NCI-H2227 treated with DMSO at 0.1 percent for 48 hours (cell line): ENCODE measurements at regions not wholly inside any gene's neighbourhood (a gene's known extent, or its start where the extent isn't known, plus 50 kb on each side); places are given as distances from the start of the nearest gene placed in this dataset.

Experiments used
- DNase-seq: peaks from one replicate; lab custom pipeline; 2025; lab: John Stamatoyannopoulos, UW

DNA sequence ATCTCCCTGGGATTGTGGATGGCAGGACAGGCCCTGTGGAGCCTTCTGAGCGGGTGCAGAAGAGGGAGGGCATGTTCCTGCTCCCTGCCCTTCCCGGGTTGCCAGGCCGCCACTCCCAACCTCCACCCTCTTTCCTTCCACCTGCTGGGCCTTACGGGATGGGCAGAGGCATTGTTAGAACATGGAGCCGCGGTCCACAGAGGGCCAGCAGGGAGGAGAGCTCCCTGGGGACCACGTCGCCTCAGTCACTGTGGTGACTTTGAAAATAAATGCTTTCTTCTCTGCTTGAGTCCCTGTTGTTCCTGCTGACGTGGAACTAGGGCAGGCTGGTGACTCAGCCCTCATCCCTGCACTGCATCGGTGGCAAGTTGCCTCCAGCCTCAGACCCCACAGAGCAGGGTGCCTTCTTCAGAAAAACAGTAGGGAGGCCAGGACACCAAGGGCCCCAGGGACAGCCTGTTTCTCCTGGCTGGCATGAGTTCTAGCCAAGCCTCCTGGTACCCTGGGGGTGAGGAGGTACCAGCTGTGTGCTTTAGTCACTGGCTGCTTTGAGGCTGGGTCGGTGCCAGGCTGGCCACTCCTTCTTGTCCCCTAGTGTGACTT is 224.9 kb downstream of the SEC14L1 start:
- DNase-seq = no peak

DNA sequence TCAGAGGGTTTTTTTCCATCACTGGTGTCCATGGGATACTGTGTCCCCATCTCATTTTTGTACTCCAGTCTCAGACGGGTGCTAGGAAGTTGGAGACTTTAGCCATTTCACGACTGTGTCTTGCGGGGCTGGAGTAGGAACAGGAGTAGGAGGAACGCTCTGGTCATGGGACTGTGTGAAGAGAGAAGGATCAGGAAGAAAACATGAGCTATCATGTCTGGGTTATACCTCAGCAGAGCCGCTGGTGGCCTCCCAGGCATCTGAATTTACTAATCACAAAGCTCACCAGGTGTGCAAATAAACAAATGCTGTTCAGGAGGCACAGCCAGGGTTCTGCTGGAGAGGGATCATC is 225.4 kb downstream of the SEC14L1 start:
- no peak for DNase-seq

DNA sequence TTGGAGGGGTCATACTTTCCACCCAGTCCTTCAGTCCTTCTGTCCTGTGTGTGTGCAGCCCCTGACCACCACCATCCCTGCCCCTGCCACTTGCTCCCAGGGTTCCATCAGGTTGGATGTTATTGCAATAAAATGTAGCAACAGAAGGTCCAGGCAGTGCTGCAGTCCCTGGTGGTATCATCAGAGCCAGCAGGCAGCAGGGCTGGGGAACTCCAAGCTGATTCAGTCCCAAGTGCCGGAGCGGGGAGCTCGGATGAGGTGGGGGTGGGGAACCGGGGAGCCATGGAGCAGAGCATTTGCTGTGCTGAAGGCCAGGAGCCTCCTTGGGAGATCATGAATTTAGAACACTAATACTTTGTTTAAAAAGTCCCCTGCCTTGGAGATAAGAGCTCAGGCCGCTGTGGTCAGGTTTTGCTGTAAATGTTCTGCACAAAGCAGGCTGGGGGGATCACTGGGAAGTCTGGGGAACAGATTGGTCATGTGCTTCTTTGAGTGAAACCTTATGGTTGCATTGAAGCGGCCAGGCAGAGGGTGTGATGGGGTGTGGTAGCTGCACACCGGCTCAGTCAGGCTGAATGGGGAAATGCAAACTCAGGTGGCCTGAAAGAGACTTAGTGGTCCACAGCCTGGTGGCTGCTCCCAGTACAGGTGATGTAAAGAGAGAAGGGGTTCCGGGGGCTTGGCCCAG is 225.9 kb downstream of the SEC14L1 start:
- DNase-seq = no peak

DNA sequence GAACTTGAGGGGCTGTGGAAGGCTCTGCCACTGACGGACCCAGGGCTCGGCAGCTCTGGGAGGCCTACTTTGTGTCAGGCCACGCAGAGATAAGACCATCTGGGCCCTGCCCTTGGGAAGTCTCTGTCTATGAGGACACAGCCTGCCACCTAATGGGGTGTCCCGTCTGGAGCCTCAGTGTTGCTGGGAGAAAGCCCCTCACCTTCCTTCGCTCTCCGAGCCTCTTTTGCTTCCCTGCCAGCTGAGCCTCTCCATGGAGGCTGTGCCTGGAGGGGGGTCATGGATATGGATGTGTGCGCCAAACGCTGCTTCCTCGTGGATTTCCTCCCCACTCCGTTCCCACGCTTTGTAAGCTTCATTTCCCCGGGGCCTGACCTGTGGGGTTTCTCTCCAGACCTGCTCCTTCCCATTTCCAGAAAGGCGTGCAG is 228.8 kb downstream of the SEC14L1 start:
- no peak for DNase-seq

DNA sequence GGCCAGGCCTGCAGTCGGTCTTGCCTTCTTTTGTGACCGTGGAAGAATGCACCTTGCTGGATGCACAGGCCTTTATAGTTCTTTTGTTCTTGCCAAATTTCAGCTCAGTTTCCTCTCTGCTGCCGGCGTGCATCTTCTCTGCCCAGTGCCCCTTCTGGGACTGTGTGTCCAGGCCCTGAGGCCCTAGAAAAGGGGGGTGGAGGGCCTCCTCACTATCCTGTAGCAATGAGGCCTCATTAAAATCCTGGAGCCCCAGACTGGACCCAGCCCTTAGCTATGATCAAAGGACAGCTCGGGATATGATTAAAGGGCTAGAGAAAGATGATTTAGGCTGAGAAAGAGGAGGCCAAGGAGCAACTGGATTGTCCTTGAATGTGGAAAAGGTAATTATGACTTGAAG is 229.8 kb downstream of the SEC14L1 start:
- no peak for DNase-seq

DNA sequence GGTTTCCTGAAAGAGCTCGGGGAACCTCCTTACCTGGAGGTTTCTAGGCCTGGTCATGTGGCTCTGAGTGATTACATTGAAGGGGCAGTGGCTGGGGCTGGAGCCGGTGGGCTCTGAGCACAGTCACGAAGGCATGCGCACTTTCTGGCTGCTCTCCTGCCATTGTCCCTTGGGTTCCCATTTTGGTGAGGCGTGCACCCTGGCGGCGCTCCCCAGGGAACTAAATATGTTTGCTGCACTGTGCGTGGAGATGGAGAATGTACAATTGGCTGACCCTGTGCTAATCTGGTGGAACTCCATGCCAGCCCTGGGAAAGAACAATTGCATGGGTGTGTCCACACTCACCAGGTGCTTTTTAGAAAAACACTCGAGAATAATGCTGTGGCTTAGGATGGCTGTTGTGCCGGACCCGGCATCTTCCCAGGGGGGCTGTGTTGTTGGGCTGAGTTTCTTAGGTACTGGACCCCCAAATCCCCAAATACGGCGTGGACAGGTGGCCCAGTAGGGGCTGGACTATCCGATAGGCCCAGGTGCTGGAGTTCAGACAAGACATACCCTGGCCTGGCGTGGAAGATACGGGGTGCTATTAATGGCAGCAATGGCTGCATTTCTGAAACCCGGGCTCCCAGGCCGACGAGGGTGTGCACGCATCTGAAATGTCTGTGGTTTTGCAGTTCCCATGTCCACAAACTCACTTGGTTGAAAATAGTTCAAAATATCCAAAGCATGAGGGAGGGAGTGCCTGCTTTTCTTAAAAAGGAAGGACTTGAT is 230.5 kb downstream of the SEC14L1 start:
- no peak for DNase-seq

DNA sequence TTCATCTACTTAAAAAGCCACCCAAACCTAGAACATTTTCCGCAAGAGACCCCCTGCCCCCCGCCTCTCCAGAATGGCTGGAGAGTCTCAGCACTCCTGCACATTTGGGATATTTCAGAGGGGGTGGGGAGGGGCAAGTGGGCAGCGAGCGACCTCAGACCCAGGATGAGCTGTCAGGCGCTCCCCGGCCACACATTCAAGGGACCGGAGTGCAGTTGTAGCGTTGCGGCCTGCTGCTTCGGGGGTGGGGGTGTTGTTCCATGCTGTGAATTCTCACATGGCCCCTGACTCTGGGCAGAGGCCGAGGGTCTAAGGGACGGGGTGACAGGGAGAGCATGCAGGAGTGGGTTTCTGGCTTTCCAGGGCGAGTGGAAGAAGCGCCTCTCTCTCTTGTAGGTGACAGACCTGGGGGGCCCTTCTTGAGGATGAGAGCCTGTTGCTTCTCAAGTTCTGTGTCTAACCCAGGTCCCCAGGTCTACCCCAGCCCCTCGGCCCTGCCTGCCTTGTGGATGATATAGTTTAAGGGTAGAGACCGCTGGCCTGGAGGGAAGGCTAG is 231.2 kb downstream of the SEC14L1 start:
- no peak for DNase-seq

DNA sequence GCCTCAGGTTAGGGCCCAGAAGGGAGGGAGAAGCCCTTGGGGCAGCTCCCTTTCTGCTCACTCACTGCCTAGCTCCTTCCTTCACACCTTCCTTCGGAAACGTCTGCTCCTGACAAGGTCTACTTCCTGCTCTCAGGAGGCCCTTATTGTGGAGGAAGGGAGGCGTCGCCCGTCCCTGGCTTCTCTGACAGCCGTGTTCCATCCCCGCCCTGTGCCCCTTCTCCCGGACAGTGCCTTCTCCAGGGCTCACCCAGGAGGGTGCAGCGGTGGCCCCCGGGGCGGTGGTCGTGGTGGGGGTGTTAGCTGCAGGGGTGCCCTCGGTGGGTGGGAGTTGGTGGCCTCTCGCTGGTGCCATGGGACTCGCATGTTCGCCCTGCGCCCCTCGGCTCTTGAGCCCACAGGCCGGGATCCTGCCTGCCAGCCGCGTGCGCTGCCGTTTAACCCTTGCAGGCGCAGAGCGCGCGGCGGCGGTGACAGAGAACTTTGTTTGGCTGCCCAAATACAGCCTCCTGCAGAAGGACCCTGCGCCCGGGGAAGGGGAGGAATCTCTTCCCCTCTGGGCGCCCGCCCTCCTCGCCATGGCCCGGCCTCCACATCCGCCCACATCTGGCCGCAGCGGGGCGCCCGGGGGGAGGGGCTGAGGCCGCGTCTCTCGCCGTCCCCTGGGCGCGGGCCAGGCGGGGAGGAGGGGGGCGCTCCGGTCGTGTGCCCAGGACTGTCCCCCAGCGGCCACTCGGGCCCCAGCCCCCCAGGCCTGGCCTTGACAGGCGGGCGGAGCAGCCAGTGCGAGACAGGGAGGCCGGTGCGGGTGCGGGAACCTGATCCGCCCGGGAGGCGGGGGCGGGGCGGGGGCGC is 231.9 kb downstream of the SEC14L1 start:
- peak; percentile 44 for DNase-seq

DNA sequence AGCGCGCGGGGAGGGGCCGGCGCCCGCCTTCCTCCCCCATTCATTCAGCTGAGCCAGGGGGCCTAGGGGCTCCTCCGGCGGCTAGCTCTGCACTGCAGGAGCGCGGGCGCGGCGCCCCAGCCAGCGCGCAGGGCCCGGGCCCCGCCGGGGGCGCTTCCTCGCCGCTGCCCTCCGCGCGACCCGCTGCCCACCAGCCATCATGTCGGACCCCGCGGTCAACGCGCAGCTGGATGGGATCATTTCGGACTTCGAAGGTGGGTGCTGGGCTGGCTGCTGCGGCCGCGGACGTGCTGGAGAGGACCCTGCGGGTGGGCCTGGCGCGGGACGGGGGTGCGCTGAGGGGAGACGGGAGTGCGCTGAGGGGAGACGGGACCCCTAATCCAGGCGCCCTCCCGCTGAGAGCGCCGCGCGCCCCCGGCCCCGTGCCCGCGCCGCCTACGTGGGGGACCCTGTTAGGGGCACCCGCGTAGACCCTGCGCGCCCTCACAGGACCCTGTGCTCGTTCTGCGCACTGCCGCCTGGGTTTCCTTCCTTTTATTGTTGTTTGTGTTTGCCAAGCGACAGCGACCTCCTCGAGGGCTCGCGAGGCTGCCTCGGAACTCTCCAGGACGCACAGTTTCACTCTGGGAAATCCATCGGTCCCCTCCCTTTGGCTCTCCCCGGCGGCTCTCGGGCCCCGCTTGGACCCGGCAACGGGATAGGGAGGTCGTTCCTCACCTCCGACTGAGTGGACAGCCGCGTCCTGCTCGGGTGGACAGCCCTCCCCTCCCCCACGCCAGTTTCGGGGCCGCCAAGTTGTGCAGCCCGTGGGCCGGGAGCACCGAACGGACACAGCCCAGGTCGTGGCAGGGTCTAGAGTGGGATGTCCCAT is 232.8 kb downstream of the SEC14L1 start:
- DNase-seq = no peak

DNA sequence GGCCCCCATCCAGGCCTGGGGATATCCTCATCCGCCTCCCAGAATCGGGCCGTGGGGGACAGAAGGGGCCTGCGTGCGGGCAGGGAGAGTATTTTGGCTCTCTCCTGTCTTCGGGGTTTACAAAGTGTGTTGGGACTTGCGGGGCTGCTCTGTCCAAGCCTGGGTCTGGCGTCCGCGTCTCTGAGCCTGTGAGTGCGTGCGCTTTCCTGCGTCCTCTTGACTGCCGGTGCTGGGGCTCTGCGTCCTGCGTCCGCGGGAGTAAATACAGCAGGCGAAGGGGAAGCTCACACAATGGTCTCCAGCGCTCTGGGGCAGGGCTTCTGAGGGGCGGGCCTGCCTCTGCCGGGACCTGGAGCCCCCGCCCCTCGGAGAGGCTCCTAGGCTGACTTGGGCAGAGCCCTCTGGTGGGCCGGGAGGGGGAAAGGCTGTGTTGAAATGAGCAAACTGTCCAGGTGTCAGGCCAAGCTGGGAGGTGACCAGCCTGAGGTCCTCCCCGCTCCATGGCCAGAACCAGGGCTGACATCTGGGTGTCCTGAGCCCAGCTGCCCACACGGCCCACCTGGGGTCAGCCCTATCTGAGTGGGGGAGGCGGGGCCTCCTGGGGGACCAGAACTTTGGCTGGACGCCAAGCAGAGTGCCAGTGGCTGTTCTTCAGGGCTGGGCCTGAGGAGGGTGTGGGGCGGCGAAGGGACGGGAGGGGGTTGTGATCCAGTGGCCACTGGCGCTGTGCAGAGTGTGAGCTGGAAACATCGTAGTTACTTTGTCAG is 233.6 kb downstream of the SEC14L1 start:
- DNase-seq = peak; percentile 90

DNA sequence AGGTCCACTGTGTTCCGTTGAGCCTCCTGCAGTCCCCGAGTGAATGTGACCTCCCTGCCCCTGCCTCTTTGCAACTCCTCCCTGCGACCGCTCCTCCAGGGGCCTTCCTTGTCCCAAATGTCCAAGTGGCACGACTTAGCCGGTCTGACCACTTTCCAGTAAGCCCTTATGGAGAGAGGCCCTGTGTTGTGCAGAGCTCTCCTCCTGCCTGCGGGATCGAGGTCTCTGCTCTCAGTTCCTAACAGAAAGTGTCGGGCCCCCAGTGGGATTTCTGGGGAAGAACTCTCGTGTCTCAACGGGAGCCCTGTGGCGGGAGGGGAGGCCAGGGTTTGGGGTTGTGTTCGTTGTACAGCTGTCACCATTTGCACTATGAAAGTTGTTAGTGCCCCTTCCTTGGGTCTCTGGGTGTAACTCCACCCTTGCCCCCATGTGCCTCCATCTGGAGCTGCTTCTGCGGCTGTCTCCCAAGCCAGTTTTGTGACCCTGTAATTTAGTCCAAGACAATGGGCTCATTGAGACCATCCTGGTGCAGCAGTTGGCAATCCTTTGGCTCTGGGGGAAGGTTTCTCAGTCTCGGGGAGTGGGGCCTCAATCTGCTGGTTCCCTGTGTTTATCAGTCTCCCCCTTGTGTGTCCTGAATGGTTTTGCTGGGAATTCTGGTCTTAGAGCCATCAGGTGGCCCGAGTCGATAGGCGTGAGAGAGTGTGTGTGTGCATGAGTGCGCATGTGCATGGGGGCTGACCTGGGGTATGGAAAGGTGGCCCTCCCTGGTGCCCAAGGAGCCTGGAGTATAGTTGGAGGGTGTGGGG is 234.5 kb downstream of the SEC14L1 start:
- DNase-seq = no peak

DNA sequence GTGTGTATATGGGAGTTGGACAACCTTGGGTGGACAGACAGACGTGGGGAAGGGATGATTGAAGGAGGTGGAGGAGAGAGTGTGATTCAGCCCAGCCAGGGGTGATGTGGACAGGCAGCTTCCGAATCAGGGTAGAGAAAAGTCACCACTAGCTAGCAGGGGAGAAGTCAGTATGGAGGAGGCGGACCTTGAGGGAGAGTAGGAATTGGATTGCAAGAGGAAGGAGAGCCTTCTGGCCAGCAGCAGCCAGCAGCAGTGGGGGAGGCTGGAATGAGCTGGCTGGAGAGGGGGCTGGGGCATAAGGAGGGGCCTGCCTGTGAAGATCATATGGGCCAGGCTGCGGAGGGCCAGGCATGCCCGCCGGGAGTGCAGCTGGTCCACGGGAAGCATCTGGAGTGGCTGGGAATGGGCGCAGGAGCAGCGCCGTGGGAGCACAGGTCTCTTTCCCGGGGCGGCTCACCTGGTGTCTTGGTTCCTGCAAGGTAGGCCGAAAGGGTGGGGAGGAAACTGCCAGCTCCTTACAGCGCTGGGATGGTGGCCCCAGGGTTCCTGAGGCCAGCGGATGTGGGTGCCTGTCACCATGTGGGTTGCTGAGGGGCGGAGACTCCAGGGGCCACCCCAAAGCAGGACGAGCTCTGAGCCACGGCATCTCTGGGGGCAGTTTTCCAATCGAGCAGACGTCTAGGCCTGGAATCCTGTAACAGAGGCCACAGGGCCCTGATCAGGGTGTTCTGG is 235.3 kb downstream of the SEC14L1 start:
- DNase-seq = no peak

DNA sequence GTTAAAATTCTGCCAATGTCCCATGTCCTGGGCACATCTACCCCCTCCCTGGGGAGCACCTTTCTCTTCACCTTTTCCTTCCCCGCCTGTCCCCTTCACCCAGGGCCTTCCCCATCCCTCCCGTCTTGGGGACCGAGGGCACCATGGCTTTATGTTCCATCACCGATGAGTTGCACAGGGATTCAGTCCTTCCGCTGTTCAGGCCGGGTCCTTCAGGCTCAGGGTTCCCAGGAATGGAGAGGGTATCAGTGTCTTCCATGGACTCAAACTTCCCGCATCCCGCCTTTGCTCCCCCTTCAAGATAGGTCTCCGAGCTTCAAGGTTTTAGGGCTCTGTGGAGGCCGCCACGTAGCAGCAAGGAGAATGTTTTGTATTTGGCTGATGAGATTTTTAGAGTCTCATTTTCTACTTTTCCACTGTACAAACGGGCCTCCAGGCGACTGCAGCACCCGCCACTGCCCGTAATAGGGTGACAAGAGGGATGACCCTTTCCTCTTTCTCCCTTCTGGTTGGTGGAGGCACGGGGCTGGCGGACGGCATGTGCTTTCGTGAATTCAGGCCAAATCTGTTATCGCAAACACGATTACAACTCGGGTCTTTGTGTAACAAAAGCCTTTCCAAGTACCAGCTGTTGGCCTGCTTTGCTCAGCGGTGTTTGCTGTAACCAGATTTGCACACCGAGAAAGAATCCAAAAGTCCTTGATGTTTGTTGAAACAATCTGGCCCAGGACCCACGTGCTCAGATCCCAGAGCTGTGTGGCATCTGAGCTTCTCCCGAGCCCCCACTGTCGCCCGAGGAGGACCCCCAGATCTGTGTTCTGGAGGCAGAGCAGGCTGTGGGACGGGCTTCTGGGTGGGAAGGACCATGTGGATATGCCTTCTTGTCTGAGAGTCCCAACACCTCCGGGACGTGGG is 236.3 kb downstream of the SEC14L1 start:
- no peak for DNase-seq

DNA sequence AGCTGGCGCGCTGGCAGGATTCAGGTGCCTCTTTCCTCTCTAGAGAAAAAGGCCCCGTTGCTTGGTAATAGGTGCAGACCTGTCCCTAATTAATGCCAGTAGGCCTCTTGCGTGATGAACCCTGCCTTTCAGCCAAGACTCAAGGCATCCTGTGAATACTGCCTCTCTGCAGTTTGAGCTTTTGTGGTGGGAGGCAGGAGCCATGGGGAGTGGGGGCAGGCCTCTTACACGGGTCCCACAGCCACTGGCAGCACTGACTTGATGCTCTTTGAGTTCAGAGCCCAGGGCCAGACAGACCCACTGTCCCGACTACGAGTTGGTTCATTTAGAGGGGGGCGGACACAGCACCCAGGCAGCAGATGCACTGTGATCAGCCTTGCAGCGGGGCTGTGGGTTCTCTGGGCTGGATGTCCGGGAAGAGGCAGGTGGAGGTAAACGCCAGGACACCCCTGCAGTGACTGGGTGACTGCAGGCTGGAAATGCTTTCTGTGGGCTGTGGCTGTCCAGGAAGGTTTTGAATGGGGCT is 237.0 kb downstream of the SEC14L1 start:
- DNase-seq = no peak

DNA sequence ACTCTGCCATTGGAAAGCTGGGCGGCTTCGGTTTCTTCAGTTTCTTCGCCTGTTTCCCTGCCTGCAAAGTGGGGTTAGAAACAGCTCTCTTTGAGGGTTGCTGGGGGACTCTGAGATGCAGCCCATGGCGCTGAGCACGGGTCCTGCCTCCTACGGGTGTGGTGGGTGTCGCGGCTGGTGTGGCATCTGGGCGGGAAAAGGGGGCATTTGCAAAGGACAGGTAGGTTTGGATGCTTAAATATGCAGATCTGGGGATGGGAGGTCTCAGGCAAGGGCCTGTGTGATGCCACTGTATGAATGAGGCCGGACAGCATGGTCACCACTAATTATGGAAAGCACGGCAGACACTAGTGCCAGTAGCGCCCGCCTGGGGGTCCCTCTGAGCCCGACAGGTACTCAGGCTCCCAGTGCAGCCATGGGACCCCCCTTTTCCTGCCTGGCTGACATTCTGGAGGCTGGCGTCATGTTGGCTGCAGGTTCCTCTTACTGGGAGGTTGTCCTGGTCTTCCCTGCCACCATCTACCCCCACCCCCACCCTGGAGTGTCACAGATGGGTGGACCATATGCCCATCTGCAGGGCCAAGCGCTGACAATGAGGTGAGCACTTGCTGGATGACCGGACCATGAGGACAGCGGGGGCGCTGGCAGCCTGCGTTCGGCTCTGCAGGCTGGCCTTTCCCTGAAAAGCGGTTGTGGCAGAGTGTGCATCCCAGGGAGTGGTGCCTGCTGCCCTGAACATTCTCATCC is 237.7 kb downstream of the SEC14L1 start:
- no peak for DNase-seq

DNA sequence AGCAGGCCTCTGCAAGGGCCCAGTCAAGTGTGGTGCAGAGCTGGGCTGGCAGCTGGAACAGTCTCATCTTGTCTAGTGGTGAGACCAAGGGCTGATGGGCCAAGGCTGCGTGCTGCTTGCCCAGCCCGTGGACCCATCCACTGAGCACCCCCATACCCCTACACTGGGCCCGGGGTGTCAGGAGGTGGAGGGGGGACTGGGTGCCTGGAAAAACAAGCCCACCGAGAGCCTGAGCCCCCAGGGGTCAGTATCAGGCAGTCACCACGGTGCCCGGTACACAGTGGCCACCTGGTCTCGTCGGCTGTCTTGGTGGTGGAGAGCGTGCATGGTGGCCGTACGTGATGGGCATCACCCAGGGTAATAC is 238.3 kb downstream of the SEC14L1 start:
- no peak for DNase-seq

DNA sequence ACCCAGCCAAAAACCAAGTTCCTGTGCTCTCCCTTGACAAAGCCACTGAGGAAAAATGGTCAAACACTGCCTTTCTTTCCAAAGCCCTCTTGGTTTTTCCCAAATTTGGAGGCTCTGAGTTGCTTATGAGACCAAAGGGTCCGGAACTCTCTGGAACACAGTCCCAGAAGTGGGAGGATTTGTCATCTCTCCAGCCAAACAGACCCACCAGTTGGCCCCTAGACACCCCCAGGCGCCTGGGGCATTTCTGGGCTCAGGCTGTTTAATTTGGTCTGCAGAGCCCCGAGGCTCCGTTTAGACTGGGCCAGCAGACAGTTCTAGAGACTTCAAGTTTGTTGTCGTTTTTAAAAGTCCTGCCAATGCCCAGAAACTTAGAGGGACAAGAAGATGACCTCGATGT is 239.1 kb downstream of the SEC14L1 start:
- DNase-seq = no peak
